ENCODE measurements at regions not wholly inside any gene's neighbourhood (a gene's known extent, or its start where the extent isn't known, plus 50 kb on each side); places are given as distances from the start of the nearest gene placed in this dataset.

GRCh38 chr4:124146068-124146467, 566.5 kb downstream of the ANKRD50 start:
- no peak for TF ChIP-seq CTCF (conservative IDR thresholded peaks at IDR 0.05)
- H3K36me3 Mint-ChIP-seq (ENCODE audit: low read depth) = no peaks in the 10 kb centered on the region
- peaks cover 6% of the 10 kb centered on the region for H3K9me3 Mint-ChIP-seq
- no peak for DNase-seq (ENCODE audit: low read depth, low spot score)
- H3K27me3 Mint-ChIP-seq (ENCODE audit: low read depth) = no peaks in the 10 kb centered on the region
- no peak overlapping the region for H3K27ac Mint-ChIP-seq (ENCODE audit: unreplicated experiment)
- H3K4me3 Mint-ChIP-seq = no peak overlapping the region
- H3K4me1 Mint-ChIP-seq = peaks cover 20% of the 10 kb centered on the region

GRCh38 chr4:124151031-124151430, 561.5 kb downstream of the ANKRD50 start:
- TF ChIP-seq CTCF (conservative IDR thresholded peaks at IDR 0.05) = no peak
- Mint-ChIP-seq H3K9me3 (peaks cover 2% of the 10 kb centered on the region), H3K36me3 (ENCODE audit: low read depth) (no peaks in the 10 kb centered on the region), H3K27ac (ENCODE audit: unreplicated experiment) (no peak overlapping the region), H3K4me1 (peaks cover 4% of the 10 kb centered on the region), H3K4me3 (no peak overlapping the region), H3K27me3 (ENCODE audit: low read depth) (no peaks in the 10 kb centered on the region)
- no peak for DNase-seq (ENCODE audit: low read depth, low spot score)

GRCh38 chr4:124152132-124152531, 560.4 kb downstream of the ANKRD50 start:
- TF ChIP-seq CTCF (conservative IDR thresholded peaks at IDR 0.05) = no peak
- DNase-seq (ENCODE audit: low read depth, low spot score) = no peak
- peaks cover 2% of the 10 kb centered on the region for H3K9me3 Mint-ChIP-seq
- H3K27me3 Mint-ChIP-seq (ENCODE audit: low read depth) = no peaks in the 10 kb centered on the region
- H3K4me3 Mint-ChIP-seq = no peak overlapping the region
- peaks cover 4% of the 10 kb centered on the region for H3K4me1 Mint-ChIP-seq
- H3K36me3 Mint-ChIP-seq (ENCODE audit: low read depth) = no peaks in the 10 kb centered on the region
- no peak overlapping the region for H3K27ac Mint-ChIP-seq (ENCODE audit: unreplicated experiment)

GRCh38 chr4:124155239-124155638, 557.3 kb downstream of the ANKRD50 start:
- no peak for TF ChIP-seq CTCF (conservative IDR thresholded peaks at IDR 0.05)
- Mint-ChIP-seq H3K4me3 (no peak overlapping the region), H3K36me3 (ENCODE audit: low read depth) (no peaks in the 10 kb centered on the region), H3K9me3 (no peaks in the 10 kb centered on the region), H3K4me1 (peaks cover 4% of the 10 kb centered on the region), H3K27me3 (ENCODE audit: low read depth) (no peaks in the 10 kb centered on the region), H3K27ac (ENCODE audit: unreplicated experiment) (no peak overlapping the region)
- no peak for DNase-seq (ENCODE audit: low read depth, low spot score)

- no peak overlapping the region for H3K4me3 Mint-ChIP-seq
- no peaks in the 10 kb centered on the region for H3K9me3 Mint-ChIP-seq
- no peaks in the 10 kb centered on the region for H3K36me3 Mint-ChIP-seq (ENCODE audit: low read depth)
- H3K27me3 Mint-ChIP-seq (ENCODE audit: low read depth) = no peaks in the 10 kb centered on the region
- no peaks in the 10 kb centered on the region for H3K4me1 Mint-ChIP-seq
- DNase-seq (ENCODE audit: low read depth, low spot score) = no peak
- H3K27ac Mint-ChIP-seq (ENCODE audit: unreplicated experiment) = peak overlapping the region; percentile 54
- no peak for TF ChIP-seq CTCF (conservative IDR thresholded peaks at IDR 0.05)
Measured at GRCh38 chr4:124157396-124158083, 555.0 kb downstream of the ANKRD50 start.
